Gastrocnemius medialis (tissue), 4 donors: ENCODE measurements at regions not wholly inside any gene's neighbourhood (a gene's known extent, or its start where the extent isn't known, plus 50 kb on each side); places are given as distances from the start of the nearest gene placed in this dataset.

Experiments
- CTCF ChIP-seq, 5 experiments: fragments of 450-650 bp in 3 of 5; fragments of 200-600 bp in 2 of 5; sonication (generic) in 2 of 5; IDR thresholded peaks in 4 of 5; conservative IDR thresholded peaks in 1 of 5; 1 replicate in 4 of 5; 2 replicates in 1 of 5; pipeline ENCODE4 v1.5.1; 2016 to 2019; ENCODE audit warnings: antibody characterized with exemption in 5 of 5, mild to moderate bottlenecking in 3 of 5, moderate library complexity in 3 of 5
- POLR2A ChIP-seq, 2 donors: fragments of 450-650 bp; IDR thresholded peaks; one replicate each; pipeline ENCODE4 v1.6.1; 2017; ENCODE audit warnings: antibody characterized with exemption in 2 of 2, mild to moderate bottlenecking in 2 of 2, moderate library complexity in 2 of 2

GRCh38 chr13:55820817-55821216 is 1319.9 kb upstream of the PRR20A start:
- TF ChIP-seq POLR2A (IDR thresholded peaks at IDR 0.05) (no peak), CTCF (IDR thresholded peaks at IDR 0.05 in 4 of 5, conservative IDR thresholded peaks at IDR 0.05 in 1 of 5) (no peak)
